Stimulated activated CD8-positive, alpha-beta memory T cell treated with anti-CD3 and anti-CD28 coated beads, Interleukin-2, amount 100 ng/mL, for 48 hours (primary cell): ENCODE measurements at regions not wholly inside any gene's neighbourhood (a gene's known extent, or its start where the extent isn't known, plus 50 kb on each side); places are given as distances from the start of the nearest gene placed in this dataset.

Experiments
- DNase-seq, 2 donors: peaks; one replicate each; pipeline ENCODE4 v3.0.0-alpha.2; 2020; ENCODE audit warnings: low read depth in 2 of 2

DNA sequence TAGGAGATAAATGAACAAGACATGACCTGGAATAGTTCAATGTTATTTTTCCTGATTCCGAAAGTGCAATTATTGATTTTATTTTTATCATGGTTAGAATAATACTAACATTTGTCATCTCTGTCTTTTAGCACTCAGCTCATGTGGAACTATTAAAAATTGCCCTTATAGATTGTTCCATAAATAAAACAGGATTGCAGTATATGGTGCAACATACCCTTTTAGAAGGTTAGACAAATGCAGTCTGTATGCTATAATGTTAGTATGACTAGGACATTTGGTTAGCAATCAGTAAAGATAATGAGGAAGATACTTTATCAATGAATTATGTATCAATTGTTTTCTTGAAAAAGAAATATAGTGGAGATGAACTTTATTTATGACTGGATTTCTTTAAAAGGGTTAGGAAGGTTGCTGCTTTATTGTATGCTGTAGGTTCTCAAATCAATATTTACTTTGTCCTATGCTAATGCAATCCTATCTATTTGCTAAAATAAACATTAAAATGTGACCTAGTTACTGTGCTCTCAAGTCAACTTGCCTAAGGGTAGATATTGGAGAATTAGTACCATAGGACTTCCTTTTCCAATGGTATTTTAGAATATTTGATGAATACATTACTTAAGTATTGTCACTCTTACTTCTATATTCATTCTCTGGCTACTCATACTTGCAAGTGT, 348.9 kb upstream of the ISL1 start:
- no peak for DNase-seq

DNA sequence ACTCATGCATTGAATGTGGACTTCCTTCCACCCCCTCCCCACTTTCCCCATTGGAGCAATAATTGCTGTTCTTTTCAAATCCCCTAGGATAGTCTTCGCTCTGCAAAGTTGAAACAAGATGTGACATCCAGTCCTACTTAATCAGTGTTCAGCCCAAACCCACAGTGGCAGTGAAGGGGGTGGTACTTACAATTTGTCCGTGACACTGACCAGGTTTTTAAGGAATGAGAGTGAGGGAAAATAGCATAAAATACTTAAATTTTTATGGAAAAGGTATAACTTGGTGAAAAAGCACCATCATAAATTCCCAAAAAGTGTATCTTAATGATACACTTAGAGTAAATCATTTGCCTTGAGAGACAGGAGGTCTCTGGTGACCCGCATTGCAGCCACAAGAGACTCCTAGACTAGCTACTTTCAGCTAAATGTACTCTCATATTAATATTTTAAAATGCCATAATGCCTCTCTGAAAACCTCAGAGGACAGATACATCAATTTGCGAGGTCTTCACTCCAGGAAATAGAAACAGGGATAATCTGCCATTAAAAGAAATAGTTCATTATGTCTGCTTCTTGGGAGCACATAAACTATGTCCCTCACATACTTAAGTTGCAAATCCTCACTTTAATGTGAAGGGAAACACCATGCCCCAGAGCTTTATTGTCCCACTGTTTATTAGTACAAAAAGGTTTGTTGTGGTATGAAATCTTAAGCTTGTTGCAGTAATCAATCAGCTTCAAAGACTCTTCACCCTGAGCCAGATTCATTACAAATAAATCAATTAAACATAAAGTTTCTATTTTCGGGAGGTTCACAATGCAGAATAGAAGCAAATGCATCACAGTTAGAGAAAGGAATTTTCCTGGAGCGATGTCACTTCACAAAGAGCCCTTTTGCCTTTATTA, 343.6 kb upstream of the ISL1 start:
- DNase-seq, result no peak

- no peak for DNase-seq
Observed at GRCh38 chr5:51043745-51044144, 339.5 kb upstream of the ISL1 start.

- DNase-seq, result no peak
Observed at GRCh38 chr5:51047369-51047768, 335.9 kb upstream of the ISL1 start.

GRCh38 chr5:51053361-51053760, 329.9 kb upstream of the ISL1 start:
- no peak for DNase-seq

- no peak for DNase-seq
Observed at GRCh38 chr5:51060953-51061352, 322.3 kb upstream of the ISL1 start.

DNA sequence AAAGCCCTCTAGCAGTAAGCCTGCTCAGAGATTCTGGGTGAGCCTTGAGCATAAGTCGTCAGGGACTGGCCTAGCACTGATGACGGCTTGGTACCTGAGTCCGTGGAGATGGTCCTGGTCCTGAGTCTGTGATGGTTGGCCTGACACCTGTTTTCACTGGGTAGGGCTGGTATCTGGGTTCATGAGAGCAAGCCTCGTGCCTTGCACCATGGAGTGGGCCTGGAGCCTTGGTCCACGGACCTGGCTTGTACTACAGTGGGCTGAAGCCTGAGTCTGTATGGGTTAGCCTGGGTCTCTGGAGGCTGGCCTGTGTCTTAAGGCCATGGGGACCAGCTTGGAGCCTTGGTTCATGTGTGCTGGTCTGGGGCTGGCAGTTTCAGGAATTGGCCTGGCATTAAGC, 310.3 kb upstream of the ISL1 start:
- no peak for DNase-seq

- no peak for DNase-seq
Observed at GRCh38 chr5:51082741-51083140, 300.5 kb upstream of the ISL1 start.

DNA sequence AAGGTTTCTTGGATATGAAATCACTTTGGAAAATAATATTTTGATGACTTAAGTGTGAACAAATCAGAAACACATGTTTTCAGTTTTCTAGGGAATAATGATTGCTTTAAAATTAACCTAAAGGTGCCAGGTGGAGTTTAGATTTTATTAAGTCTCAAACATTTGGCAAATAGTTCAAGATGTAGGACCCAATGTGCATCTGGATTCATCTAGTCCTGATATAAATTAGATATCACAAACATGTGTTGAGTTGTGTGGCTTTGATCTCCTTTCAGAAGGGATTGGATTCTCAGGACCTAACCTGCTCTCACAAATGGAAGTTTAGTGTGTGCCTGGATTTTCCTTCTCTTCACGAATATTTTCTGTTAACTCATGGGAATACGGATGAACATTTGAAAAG, 291.4 kb upstream of the ISL1 start:
- no peak for DNase-seq

DNA sequence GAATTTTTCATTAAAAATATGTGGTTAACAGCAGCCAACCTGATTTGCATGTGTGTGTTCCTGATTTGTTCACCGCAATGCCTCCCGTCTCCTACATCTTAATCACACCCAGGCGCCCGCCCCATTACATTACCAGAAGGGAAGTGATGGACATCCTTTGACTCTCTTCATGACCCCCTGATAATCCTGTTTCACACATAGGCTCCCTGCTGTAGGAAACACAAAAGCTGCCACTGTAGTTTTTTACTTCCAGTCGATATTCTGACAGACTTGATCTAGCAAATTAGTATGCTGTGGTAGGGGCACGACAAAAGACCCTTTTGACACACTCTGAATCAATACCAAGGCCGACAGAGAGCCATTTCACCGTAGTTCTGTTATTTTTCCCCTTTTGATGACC, 287.8 kb upstream of the ISL1 start:
- no peak for DNase-seq

- DNase-seq, result no peak
Observed at GRCh38 chr5:51096859-51097258, 286.4 kb upstream of the ISL1 start.

DNA sequence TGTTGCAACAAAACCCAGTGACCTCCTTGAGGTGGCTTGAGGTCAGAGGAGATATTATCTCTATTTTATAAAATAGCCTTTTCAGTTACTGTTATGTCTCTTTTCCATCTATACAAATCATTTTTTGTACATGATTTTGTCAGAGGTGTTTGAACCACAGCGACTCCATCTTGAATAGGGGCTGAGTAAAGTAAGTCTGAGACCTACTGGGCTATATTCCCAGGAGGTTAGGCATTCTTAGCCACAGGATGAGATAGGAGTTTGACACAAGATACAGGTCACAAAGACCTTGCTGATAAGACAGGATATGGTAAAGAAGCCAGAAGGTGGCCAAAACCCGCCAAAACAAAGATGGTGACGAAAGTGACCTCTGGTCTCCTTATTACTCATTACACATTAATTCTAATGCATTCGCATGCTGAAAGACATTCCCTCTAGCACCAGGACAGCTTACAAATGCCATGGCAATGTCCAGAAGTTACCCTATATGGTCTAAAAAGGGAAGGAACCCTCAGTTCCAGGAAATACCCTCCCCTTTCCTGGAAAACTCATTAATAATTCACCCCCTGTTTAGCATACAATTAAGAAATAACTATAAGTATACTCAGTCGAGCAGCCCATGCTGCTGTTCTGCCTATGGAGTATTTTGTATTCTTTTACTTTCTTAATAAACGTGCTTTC, 283.9 kb upstream of the ISL1 start:
- DNase-seq, result no peak

DNA sequence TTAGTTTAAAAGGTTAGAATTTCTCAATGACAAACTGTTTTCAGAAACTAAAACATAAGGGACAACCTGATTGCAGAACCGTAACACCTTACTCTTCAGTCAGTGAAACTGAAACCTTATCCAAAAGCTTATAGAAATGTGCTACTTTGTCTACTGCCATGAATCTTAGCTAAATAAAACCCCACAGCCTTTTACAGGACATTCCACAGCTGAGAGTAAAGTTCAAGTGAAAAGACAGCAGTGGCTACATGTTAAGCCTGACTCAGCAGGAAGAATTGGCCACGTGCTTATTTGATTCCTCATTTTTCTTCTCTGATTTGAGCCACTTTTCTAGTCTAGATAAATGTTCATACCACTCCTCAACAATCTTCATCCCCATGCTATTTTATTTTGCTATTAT, 278.7 kb upstream of the ISL1 start:
- no peak for DNase-seq

GRCh38 chr5:51109786-51110410, 273.4 kb upstream of the ISL1 start:
- DNase-seq, result no peak

- no peak for DNase-seq
Observed at GRCh38 chr5:51131266-51131665, 252.0 kb upstream of the ISL1 start.

DNA sequence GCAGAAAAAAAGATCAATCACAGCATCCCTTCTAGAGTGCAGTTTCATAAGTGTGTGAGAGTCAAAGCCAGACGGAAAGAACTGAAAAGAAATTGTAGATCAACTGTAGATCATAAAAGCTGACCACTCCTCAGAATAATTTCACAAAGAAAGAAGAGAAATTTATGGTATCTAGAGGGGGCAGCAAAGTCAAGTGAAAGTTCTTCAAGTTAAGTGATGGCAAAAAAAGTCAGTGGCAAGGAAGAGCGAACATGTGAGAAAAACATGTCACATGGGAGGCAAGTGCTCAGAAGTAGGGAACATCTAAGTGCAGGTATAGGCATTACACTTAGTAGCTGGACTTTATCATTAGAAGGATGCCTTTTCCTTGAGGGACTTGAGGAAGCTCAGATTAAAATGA, 245.1 kb upstream of the ISL1 start:
- DNase-seq, result no peak

- DNase-seq, result no peak
Observed at GRCh38 chr5:51148437-51148836, 234.8 kb upstream of the ISL1 start.

DNA sequence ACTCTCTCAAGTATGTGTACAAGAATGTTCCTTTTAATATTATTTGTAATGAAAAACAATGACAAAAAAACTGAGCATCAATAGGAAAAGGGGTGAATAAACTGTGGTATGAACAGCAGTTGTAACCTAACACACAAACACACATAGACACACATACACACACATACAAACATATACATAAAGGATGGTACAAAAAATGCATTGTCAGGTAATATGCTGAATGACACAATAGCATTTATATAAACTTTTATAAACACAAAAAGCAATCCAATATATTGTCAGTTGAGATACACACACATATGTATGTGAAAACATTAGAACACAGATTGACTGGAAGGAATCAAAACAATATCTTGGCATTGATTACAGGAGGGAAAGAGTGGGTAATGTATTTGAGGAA, 227.0 kb upstream of the ISL1 start:
- no peak for DNase-seq

DNA sequence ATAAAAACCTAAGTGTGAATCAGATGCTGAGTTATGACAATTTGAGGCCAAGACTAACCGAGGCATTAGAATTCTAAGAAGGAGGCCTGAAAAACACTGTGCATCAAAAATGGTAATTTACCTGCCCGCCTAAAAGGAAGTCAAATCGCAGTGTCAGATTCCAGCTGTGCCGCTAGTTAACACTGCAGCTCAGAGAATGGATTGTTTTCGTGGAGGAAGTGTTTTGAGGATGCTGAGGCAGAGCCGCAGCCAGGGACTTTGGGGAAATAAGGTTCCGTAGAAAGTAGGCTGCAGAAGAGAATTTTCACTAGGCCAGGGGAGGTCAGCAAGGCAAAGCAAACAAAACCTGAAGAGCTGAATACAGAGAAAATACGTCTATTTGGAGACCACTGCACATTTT, 226.4 kb upstream of the ISL1 start:
- DNase-seq, result no peak

- no peak for DNase-seq
Observed at GRCh38 chr5:51159164-51159563, 224.1 kb upstream of the ISL1 start.

- no peak for DNase-seq
Observed at GRCh38 chr5:51159606-51160005, 223.6 kb upstream of the ISL1 start.

DNA sequence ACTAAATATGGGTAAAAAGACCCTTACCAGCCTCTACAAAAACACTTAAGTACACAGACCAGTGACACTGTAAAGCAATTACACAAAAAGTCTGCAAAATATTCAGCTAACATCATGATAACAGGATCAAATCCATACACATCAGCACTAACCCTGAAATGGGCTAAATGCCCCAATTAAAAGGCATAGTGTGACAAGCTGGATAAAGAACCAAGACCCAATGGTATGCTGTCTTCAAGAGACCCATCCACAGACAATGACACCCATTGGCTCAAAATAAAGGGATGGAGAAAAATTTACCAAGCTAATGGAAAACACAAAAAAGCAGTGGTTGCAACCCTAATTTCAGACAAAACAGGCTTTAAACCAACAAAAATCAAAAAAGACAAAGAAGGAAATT, 221.0 kb upstream of the ISL1 start:
- DNase-seq, result no peak
